GM19099 (cell line): ENCODE measurements at regions not wholly inside any gene's neighbourhood (a gene's known extent, or its start where the extent isn't known, plus 50 kb on each side); places are given as distances from the start of the nearest gene placed in this dataset.

Experiments used
- POLR2A ChIP-seq: IDR thresholded peaks from 3 replicates; pipeline ENCODE4 v1.6.1; 2011; ENCODE audit warnings: low read depth; ENCODE audit not compliant: insufficient read length; ENCODE audit errors: extremely low read depth

DNA sequence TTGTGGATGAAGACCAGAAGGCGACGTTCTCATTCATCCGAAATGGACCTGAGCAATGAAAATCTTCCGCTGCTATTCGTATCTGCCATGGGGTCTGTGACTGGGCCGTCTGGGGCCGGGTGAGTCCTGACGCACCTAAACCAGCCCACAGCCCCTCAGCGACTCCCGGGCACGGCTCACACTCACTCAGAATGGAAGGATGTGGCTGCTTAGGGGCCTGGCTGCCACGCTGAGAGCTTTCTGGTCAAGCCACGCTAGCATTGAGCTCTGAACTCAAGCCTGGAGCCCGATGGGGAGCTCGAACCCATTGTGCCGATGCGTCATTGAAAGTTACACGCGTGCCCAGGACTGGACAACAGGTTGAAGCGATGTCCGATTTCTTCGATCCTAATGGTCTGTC, 97.8 kb downstream of the MRPL36 start:
- no peak for TF ChIP-seq POLR2A

DNA sequence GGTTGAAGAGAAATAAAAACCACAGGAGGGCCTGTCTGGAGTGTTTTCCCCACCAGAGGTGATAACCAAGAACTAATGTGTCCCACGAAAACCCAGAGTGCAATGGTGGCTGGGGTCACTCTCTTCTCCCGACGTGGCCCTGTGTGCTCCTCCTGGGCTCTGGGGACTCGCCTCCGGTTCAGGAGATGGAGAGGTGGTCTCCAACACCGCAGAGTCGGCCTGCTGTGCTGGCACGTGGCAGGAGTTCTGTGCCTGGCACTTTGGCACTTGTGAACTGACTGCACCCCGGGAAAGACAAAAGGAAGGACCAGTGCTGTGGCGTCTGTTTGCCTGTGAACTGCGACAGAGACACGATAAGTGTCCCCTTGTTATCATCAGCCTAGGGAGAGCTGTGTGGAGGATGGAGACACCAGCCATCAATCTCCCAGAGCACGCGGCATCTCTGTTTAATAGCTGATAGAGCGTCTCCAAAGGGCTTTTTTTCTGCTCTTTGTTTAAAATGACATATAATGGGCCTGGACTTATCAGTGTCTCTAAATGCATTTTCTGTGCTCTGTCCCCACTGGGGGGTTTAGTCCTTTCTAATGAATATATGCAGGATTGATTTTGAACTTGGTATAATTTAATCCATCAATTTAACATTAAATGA, 98.3 kb downstream of the MRPL36 start:
- no peak for TF ChIP-seq POLR2A

DNA sequence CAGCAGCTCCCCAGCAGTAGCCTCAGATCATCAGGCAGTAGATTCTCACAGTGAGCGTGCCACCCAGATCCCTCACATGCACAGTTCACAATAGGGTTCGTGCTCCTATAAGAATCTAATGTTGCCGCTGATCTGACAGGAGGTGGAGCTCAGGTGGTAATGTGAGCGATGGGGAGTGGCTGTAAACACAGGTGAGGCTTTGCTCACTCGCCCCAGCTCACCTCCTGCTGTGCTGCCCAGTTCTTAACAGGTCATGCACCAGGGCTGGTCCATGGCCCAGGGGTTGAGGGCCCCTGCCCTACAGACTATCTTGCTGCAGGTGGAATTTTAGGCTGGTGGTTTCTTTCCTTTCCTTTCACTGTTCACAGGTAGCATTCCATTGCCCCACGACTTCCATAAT, 100.2 kb downstream of the MRPL36 start:
- no peak for TF ChIP-seq POLR2A

DNA sequence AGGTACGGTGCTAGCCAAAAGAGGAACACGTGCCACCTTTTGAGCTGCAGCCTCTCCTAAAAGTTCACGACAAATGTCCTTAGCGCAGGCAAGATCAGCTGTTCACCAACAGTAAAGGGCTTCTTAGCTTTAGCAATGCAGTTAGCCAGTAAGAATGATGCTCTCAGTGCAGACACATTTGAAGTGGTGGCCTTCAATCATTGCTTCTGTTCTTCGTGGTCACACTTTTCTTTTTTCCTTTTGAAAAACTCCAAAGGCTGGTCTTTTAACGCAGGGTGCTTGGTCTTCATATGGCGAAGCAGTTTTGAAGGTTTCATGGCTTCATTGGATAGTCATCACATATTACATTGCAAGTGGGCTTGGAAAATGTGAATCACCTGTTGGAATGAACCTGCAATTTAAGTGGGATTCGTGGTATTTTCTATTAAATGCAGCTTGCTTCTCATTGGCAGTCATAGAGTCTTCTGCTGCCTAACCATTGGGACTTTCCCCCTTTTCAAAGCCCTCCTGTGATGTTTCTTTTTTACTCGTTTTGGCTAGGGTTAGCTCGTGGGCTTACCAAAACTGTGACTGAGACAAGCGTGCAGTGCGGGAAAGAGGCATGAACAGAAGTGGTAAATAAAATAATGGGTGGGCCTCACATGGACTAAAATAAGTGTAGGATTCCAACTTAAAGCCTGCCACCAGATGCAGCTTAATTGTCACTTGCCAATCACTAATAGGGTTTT, 100.9 kb downstream of the MRPL36 start:
- TF ChIP-seq POLR2A, result no peak

DNA sequence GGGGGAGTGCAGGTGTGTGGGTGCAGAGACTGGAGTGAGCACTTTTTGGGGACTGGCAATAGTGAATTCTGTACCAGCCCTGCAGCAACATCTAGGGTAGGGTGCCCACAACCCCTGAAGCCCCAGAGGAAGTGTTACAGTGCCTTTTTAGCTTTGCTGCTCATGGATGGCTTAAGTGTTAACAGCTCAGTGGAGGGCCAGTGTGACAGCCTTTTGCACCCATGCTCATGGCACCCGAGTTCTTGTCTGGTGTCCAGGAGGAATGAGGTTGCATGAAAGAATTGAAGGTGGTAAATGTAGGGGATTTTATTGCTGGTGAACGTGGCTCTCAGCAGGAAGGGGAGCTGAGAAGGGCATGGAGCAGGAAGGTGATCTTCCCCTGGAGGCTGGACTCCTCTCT, 107.3 kb downstream of the MRPL36 start:
- no peak for TF ChIP-seq POLR2A

DNA sequence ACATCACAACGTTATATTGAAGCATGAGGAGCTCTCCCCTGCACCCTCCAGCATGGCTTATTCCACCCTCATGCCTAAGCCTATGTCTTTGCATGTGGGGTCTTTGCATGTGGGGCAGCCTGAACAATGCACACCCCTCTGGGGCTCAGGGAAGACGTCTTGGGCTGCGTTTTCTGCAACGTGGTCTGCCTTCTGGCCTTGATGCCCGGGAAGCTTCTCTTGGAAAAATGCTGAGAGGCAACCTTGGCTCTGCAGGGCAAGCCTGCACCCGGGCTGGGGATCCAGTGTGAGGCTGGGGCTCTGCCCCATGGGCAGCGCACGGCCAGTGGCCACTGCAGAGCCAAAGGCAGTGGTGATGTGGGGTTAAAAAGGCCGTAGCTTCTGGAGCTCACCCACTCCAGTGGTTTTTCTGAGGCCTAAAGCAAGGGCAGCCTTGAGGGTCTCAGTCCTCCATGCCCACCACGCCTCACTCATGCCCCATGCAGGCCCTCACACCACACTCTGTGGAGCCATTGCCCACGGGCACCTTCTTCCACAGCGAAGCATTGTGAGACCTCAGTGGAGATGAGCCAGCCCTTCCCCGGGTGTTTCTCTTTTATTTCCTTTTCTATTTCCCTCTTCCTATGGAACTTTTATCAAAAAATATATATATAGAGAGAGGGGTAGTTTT, 112.2 kb downstream of the MRPL36 start:
- TF ChIP-seq POLR2A, result no peak

DNA sequence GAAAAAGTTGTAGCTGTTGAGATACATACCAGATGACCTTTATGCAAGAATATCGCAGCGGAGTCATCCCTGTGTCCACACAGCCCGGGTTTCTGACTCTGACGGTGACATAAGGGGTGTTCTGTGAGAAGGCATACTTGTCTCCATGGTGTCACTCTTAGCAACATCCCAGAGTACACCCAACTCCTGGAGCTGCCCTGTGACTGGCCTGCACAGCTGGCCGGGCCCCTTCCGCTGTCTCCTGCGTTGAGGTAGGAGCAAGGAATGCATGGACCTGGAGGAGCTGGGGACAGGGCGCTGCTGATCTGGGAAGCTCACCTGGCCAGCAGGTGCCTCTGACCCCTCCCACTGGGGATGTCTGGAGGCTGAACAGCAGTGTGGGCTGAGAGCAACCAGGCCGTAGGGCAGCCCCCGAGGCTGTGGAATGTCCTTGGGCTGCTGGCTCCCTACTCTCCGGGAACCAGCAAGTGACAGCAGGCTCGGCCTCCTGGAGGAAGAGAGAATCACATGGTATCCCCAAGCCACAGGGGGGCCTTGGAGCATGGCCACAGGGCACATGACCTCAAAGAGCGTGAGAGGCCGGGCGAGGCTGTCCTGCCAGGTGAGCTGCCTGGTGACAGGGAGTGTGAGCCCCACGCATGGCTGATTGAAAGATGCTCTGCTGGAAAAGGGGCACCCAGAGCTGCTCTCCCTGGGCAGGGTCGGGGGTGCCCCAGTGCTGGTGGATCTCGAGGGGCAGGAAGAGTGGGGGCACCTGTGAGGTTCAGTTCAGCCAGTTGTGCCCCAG, 113.4 kb downstream of the MRPL36 start:
- no peak for TF ChIP-seq POLR2A

DNA sequence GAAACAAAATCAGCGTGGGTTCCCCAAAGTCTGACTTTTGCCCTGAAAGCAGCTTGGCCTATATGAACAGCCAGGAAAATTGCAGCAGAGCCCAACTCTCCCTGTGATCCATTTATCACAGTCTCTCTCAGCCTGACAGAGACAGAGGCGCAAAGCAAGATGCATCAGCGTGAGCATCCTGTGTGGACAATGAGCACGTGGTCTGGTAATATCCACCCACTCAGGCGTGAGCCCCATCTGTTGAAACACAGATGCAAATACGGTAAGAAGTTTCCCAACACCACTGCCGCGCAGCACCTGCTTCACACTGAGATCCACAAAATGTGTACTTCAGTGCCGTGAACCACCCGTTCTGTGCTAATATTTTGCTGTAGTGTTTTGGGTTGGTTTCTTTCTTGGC, 114.6 kb downstream of the MRPL36 start:
- TF ChIP-seq POLR2A, result no peak

DNA sequence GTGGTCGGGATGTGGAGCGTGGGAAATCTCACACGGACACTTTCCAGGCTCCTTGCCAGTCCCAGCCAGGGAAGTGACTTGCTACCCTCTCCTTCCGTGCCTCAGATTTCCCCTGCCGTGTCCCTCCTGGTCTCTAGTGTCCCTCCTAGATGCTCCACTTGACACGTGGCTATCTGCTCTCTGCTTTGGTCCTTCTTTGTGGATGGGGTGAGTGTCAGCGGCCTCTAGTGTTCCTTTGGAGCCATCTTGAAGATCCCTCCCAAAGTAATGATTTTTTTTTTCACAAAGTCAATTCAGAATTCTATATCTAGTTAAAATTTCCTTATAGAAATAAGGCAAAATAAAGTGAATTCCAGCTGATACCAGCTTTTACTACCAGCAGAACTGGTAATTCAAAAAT, 117.7 kb downstream of the MRPL36 start:
- TF ChIP-seq POLR2A, result no peak

DNA sequence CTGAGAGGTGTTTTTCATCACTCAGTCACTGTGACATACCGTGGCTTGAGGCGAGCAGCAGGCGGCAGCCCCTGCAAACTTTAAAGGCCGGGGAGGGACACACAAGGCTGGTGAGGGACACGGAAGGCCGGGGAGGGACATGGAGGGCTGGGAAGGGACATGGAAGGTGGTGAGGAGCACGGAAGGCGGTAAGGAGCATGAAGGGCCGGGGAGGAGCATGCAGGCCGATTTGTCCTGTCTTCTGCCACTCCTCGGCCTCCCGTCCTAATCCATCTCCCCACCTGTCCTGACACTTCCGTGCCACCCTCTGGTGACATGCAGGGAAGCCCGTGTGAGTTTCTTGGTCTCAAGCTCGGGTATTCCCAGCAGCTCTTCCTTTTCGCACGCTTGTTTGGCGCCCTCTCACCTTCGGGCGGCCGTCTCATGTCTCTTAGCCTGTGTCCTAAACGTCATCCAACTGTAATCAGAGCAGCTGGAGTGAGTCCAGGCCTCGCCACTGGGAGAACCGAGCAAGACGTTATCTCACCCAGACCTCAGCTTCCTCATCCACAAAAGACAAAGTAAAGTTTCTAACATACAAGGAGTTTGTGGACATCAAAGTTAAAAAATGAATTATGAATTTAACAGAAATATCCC, 126.5 kb downstream of the MRPL36 start:
- TF ChIP-seq POLR2A, result no peak

DNA sequence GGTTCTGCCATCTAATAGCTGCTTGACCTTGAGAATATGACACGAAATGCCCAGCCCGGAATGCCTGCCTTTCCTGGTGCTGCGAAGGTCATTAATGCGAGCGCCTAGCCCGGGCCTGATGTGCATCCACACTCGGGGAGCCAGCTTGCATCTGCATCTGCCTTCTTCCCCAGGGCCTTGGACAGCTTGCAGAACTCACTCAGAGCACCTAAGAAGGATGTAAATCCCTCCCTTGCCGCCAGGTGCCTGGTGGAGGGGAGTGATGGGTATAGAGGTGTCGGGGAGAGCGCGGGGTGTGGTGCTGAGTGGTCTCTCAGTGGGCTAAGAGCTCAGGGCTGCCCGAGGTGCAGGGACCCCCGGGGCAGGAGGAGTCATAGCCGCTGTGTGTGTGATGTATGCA, 127.2 kb downstream of the MRPL36 start:
- no peak for TF ChIP-seq POLR2A

DNA sequence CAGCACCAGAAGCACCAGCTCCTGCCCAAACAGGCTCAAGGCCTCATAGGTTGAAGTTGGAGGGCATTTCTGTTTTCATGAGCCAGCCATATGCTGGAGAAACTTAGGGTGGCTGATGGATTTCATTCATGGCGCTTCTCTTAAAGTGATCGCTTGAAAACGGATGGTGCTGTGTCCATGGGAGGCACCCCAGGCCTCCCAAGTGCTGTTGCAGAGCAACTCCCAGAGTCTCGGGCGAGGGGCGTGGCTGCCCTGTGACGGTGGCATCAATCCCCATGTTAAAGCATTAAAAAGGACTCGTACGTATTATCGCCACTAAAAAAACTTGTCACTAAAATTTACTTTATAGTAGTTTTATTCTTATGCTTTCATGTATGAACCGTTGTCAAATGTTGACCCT, 128.3 kb downstream of the MRPL36 start:
- no peak for TF ChIP-seq POLR2A

DNA sequence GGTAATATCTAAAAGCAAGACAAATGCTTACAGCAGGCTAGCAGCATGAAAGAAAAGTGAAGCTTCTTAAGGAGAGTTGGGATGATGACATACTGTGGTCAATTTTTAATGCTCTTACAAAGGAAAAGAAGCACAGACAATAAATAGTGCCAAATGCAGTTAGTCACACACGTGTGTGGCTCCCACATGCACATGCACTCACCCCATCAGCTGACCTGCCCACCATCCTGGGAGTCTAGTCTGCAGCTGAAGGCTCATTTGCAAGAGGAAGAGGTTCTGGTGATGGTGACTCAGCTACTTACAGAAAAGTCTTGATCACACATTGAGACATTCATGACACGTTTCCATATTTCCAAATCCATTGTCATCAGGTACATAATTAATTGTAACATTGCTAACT, 129.3 kb downstream of the MRPL36 start:
- TF ChIP-seq POLR2A, result no peak

DNA sequence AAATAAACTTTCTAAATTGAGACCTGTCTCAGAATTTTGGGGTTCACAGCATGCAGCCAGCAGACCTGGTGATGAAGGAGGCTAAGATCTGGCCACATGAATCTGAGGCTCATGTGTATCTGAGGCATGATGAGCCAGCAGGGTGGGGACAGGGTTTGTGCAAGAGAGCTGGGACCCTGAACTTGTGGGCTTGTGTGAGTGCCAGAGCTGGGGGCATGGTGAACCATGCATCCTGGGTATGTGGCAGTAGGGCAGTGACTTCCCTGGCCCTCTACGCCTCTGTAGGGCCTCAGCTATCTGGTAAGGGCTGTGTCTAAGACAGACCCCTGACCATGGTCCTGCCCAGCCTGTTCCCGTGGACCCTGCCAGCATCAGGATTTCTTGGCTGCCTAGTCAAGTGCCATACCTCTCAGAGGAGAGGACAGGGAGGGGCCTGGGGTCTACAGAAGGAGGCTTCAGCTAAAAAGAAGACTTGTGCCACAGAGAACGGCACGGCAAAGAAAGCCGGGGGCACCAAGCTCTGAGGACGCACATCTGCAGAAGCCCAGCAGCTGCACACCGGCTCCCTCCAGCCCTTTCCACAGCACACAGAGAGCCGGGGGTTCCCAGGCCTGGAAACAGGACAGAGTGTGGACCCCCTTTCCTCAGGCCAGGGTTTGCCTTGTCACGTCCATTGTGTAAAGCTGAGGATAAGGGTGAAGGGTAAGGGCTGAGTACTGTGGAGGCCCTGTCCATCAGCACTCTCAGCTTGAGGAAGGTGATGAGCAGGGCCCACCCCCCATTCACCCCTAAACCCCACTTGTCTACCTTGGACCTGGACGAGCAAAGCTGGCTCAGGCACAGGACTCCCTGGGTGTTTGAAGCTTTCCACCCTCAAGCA, 130.1 kb downstream of the MRPL36 start:
- TF ChIP-seq POLR2A, result no peak
